ENCODE measurements at regions not wholly inside any gene's neighbourhood (a gene's known extent, or its start where the extent isn't known, plus 50 kb on each side); places are given as distances from the start of the nearest gene placed in this dataset.

GRCh38 chr6:167756597-167756996, 70.1 kb upstream of the AFDN start:
- no peak overlapping the region for H3K27ac ChIP-seq
- no peak for ATAC-seq (replicated peaks in 6 of 8)
- WGBS, 10 experiments = 7 to 90% (median 64%) methylated on average over 1 to 2 of the region's 2 CpGs; no CpG with 5 or more reads in 2 of the 10 experiments
- H3K4me1 ChIP-seq (replicated peaks in 1 of 2) = peaks cover 12 to 20% of the 10 kb centered on the region in 2 donors
- H3K4me3 ChIP-seq = no peak overlapping the region
- in situ Hi-C loops (cut with MboI; ENCODE audit: low pct_unique_long_range_greater_than_20kb in 2 of 9, low sequenced_read_pairs in 9 of 9, unreplicated experiment in 9 of 9) = no loop called here

GRCh38 chr6:167757249-167757648, 69.5 kb upstream of the AFDN start:
- WGBS, 10 experiments = 27 to 92% (median 66%) methylated on average over 1 to 6 of the region's 6 CpGs; no CpG with 5 or more reads in 1 of the 10 experiments
- in situ Hi-C loops (cut with MboI; ENCODE audit: low pct_unique_long_range_greater_than_20kb in 2 of 9, low sequenced_read_pairs in 9 of 9, unreplicated experiment in 9 of 9) = no loop called here
- Histone ChIP-seq H3K4me1 (replicated peaks in 1 of 2) (peaks cover 17 to 24% of the 10 kb centered on the region in 2 donors), H3K27ac (no peak overlapping the region), H3K4me3 (no peak overlapping the region)
- ATAC-seq (replicated peaks in 6 of 8) = peak in 7 of 8 experiments; percentile 24 to 85 (median 58)

GRCh38 chr6:167757821-167758220, 68.9 kb upstream of the AFDN start:
- H3K27ac ChIP-seq = no peak overlapping the region
- H3K4me3 ChIP-seq = no peak overlapping the region
- no peak for ATAC-seq (replicated peaks in 6 of 8)
- in situ Hi-C loops (cut with MboI; ENCODE audit: low pct_unique_long_range_greater_than_20kb in 2 of 9, low sequenced_read_pairs in 9 of 9, unreplicated experiment in 9 of 9) = no loop called here
- H3K4me1 ChIP-seq (replicated peaks in 1 of 2) = peaks cover 17 to 27% of the 10 kb centered on the region in 2 donors
- 24 to 97% (median 90%) methylated on average over 2 to 8 of the region's 15 CpGs; no CpG with 5 or more reads in 3 of the 10 experiments for WGBS, 10 experiments

GRCh38 chr6:167758309-167759023, 68.2 kb upstream of the AFDN start:
- 39 to 100% (median 81%) methylated on average over 2 to 9 of the region's 20 CpGs; no CpG with 5 or more reads in 4 of the 10 experiments for WGBS, 10 experiments
- Histone ChIP-seq H3K4me1 (replicated peaks in 1 of 2) (peaks cover 17 to 27% of the 10 kb centered on the region in 2 donors), H3K27ac (no peak overlapping the region), H3K4me3 (no peak overlapping the region)
- no peak for ATAC-seq (replicated peaks in 6 of 8)
- in situ Hi-C loops (cut with MboI; ENCODE audit: low pct_unique_long_range_greater_than_20kb in 2 of 9, low sequenced_read_pairs in 9 of 9, unreplicated experiment in 9 of 9) = no loop called here

GRCh38 chr6:167759206-167759605, 67.5 kb upstream of the AFDN start:
- peaks cover 17 to 27% of the 10 kb centered on the region in 2 donors for H3K4me1 ChIP-seq (replicated peaks in 1 of 2)
- no peak overlapping the region for H3K27ac ChIP-seq
- ATAC-seq (replicated peaks in 6 of 8) = no peak
- 40 to 100% (median 93%) methylated on average over 2 to 8 of the region's 8 CpGs; no CpG with 5 or more reads in 5 of the 10 experiments for WGBS, 10 experiments
- in situ Hi-C loops (cut with MboI; ENCODE audit: low pct_unique_long_range_greater_than_20kb in 2 of 9, low sequenced_read_pairs in 9 of 9, unreplicated experiment in 9 of 9) = no loop called here
- H3K4me3 ChIP-seq = no peak overlapping the region

- in situ Hi-C loops (cut with MboI; ENCODE audit: low pct_unique_long_range_greater_than_20kb in 2 of 9, low sequenced_read_pairs in 9 of 9, unreplicated experiment in 9 of 9) = no loop called here
- Histone ChIP-seq H3K4me3 (no peak overlapping the region), H3K27ac (no peak overlapping the region), H3K4me1 (replicated peaks in 1 of 2) (peaks cover 17 to 27% of the 10 kb centered on the region in 2 donors)
- 20 to 100% (median 86%) methylated on average over 1 to 9 of the region's 17 CpGs; no CpG with 5 or more reads in 1 of the 10 experiments for WGBS, 10 experiments
- peak in 4 of 8 experiments; percentile 32 to 51 (median 40) for ATAC-seq (replicated peaks in 6 of 8)
Observed at GRCh38 chr6:167759912-167760311, 66.8 kb upstream of the AFDN start.

- 41 to 93% (median 77%) methylated on average over 1 to 11 of the region's 18 CpGs; no CpG with 5 or more reads in 3 of the 10 experiments for WGBS, 10 experiments
- peak in 2 of 8 experiments; percentile 25 to 69 for ATAC-seq (replicated peaks in 6 of 8)
- Histone ChIP-seq H3K4me1 (replicated peaks in 1 of 2) (peaks cover 17 to 22% of the 10 kb centered on the region in 2 donors), H3K27ac (no peak overlapping the region), H3K4me3 (no peak overlapping the region)
- in situ Hi-C loops (cut with MboI; ENCODE audit: low pct_unique_long_range_greater_than_20kb in 2 of 9, low sequenced_read_pairs in 9 of 9, unreplicated experiment in 9 of 9) = no loop called here
Observed at GRCh38 chr6:167760979-167761793, 65.5 kb upstream of the AFDN start.

- in situ Hi-C loops (cut with MboI; ENCODE audit: low pct_unique_long_range_greater_than_20kb in 2 of 9, low sequenced_read_pairs in 9 of 9, unreplicated experiment in 9 of 9) = no loop called here
Observed at GRCh38 chr6:167761794-167762258, 64.9 kb upstream of the AFDN start.

GRCh38 chr6:167762259-167762962, 64.3 kb upstream of the AFDN start:
- ATAC-seq (replicated peaks in 6 of 8) = peak in 2 of 8 experiments; percentile 34 to 35

More at GRCh38 chr6:167761794-167762258, 64.9 kb upstream of the AFDN start:
- no peak overlapping the region for H3K27ac ChIP-seq
- 38 to 100% (median 100%) methylated on average over 1 to 3 of the region's 7 CpGs; no CpG with 5 or more reads in 5 of the 10 experiments for WGBS, 10 experiments
- H3K4me1 ChIP-seq (replicated peaks in 1 of 2) = peaks cover 14 to 21% of the 10 kb centered on the region in 2 donors
- no peak overlapping the region for H3K4me3 ChIP-seq
- ATAC-seq (replicated peaks in 6 of 8) = peak in 1 of 8 experiments; percentile 45

GRCh38 chr6:167763056-167763944, 63.4 kb upstream of the AFDN start:
- Histone ChIP-seq H3K27ac (no peak overlapping the region), H3K4me1 (replicated peaks in 1 of 2) (peaks cover 5 to 12% of the 10 kb centered on the region in 2 donors), H3K4me3 (no peak overlapping the region)
- peak in 1 of 8 experiments; percentile 18 for ATAC-seq (replicated peaks in 6 of 8)
- in situ Hi-C loops (cut with MboI; ENCODE audit: low pct_unique_long_range_greater_than_20kb in 2 of 9, low sequenced_read_pairs in 9 of 9, unreplicated experiment in 9 of 9) = no loop called here
- WGBS, 10 experiments = 10 to 100% (median 77%) methylated on average over 1 to 5 of the region's 11 CpGs; no CpG with 5 or more reads in 2 of the 10 experiments

More at GRCh38 chr6:167762259-167762962, 64.3 kb upstream of the AFDN start:
- 41 to 100% (median 84%) methylated on average over 3 to 8 of the region's 9 CpGs for WGBS, 10 experiments
- H3K27ac ChIP-seq = no peak overlapping the region
- H3K4me1 ChIP-seq (replicated peaks in 1 of 2) = peaks cover 8 to 15% of the 10 kb centered on the region in 2 donors
- H3K4me3 ChIP-seq = no peak overlapping the region
- in situ Hi-C loops (cut with MboI; ENCODE audit: low pct_unique_long_range_greater_than_20kb in 2 of 9, low sequenced_read_pairs in 9 of 9, unreplicated experiment in 9 of 9) = no loop called here

GRCh38 chr6:167764215-167764614, 62.5 kb upstream of the AFDN start:
- no peak overlapping the region for H3K27ac ChIP-seq
- in situ Hi-C loops (cut with MboI; ENCODE audit: low pct_unique_long_range_greater_than_20kb in 2 of 9, low sequenced_read_pairs in 9 of 9, unreplicated experiment in 9 of 9) = no loop called here
- no peak for ATAC-seq (replicated peaks in 6 of 8)
- H3K4me3 ChIP-seq = no peak overlapping the region
- H3K4me1 ChIP-seq (replicated peaks in 1 of 2) = peaks cover 5 to 12% of the 10 kb centered on the region in 2 donors
- WGBS, 10 experiments = 29 to 100% (median 84%) methylated on average over 1 to 8 of the region's 9 CpGs; no CpG with 5 or more reads in 2 of the 10 experiments
